ENCODE measurements at regions not wholly inside any gene's neighbourhood (a gene's known extent, or its start where the extent isn't known, plus 50 kb on each side); places are given as distances from the start of the nearest gene placed in this dataset.

- DNase-seq (ENCODE audit: low read depth), result no peak
- H3K4me3 ChIP-seq (ENCODE audit: low read depth, low read length), result no peak overlapping the region
- no peak for TF ChIP-seq CTCF (IDR thresholded peaks at IDR 0.05; ENCODE audit: control insufficient read depth, extremely low read depth, insufficient read depth)
These were observed 440.0 kb downstream of the DAD1 start for GRCh38 chr14:22149058-22149457.

- no peak for DNase-seq (ENCODE audit: low read depth)
- no peak overlapping the region for H3K4me3 ChIP-seq (ENCODE audit: low read depth, low read length)
- TF ChIP-seq CTCF (IDR thresholded peaks at IDR 0.05; ENCODE audit: control insufficient read depth, extremely low read depth, insufficient read depth), result peak; percentile 33
These were observed 441.3 kb downstream of the DAD1 start for GRCh38 chr14:22147716-22148115.

GRCh38 chr14:22143363-22143762, 445.7 kb downstream of the DAD1 start:
- TF ChIP-seq CTCF (IDR thresholded peaks at IDR 0.05; ENCODE audit: control insufficient read depth, extremely low read depth, insufficient read depth), result no peak
- no peak for DNase-seq (ENCODE audit: low read depth)
- no peak overlapping the region for H3K4me3 ChIP-seq (ENCODE audit: low read depth, low read length)

GRCh38 chr14:22140633-22141032, 448.4 kb downstream of the DAD1 start:
- no peak for TF ChIP-seq CTCF (IDR thresholded peaks at IDR 0.05; ENCODE audit: control insufficient read depth, extremely low read depth, insufficient read depth)
- no peak overlapping the region for H3K4me3 ChIP-seq (ENCODE audit: low read depth, low read length)
- DNase-seq (ENCODE audit: low read depth), result no peak

GRCh38 chr14:22131749-22132476, 457.1 kb downstream of the DAD1 start:
- no peak for DNase-seq (ENCODE audit: low read depth)
- peak; percentile 24; the same call in 1 of the 2 replicates for TF ChIP-seq CTCF (IDR thresholded peaks at IDR 0.05; ENCODE audit: control insufficient read depth, extremely low read depth, insufficient read depth)
- no peak overlapping the region for H3K4me3 ChIP-seq (ENCODE audit: low read depth, low read length)

GRCh38 chr14:22124073-22124613, 450.5 kb upstream of the OR4E1 start:
- no peak overlapping the region for H3K4me3 ChIP-seq (ENCODE audit: low read depth, low read length)
- no peak for TF ChIP-seq CTCF (IDR thresholded peaks at IDR 0.05; ENCODE audit: control insufficient read depth, extremely low read depth, insufficient read depth)
- DNase-seq (ENCODE audit: low read depth), result no peak

Data from LNCaP clone FGC (cell line).